OCI-LY7 (cell line): ENCODE measurements at regions not wholly inside any gene's neighbourhood (a gene's known extent, or its start where the extent isn't known, plus 50 kb on each side); places are given as distances from the start of the nearest gene placed in this dataset.
"Not testable (repeated sequence)": the region's sequence is repeated elsewhere in the genome, so short reads cannot be mapped to it uniquely, and the experiment has no call there.

ENCODE experiments used
- CTCF ChIP-seq: fragments of 200-600 bp; sonication (generic); conservative IDR thresholded peaks from 2 replicates; pipeline ENCODE4 v1.5.1; 2014; ENCODE audit warnings: mild to moderate bottlenecking, antibody characterized with exemption, low read length, moderate library complexity, mixed read lengths
- EZH2phosphoT487 ChIP-seq: fragments of 200-600 bp; sonication (generic); IDR thresholded peaks from 2 replicates; pipeline ENCODE4 v1.6.1; 2018; ENCODE audit warnings: low read depth, borderline replicate concordance, mild to moderate bottlenecking, mixed run types, antibody characterized with exemption, low read length, moderate library complexity, mixed read lengths

DNA sequence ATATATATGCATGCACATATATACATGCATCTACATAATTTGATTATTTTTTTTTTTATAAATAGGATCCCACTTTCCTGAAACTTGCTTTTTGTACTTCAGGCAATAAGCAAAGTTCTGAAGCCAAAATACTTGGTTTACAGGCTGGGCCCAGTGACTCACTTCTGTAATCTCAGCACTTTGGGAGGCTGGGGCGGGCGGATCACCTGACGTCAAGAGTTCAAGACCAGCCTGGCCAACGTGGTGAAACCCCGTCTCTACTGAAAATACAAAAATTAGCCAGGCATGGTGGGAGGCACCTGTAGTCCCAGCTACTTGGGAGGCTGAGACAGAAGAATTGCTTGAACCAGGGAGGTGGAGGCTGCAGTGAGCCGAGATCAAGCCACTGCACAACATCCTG is 51.0 kb upstream of the FOXN3 start:
- TF ChIP-seq CTCF, EZH2phosphoT487: not testable (repeated sequence)
